HG03108 (cell line): ENCODE measurements at regions not wholly inside any gene's neighbourhood (a gene's known extent, or its start where the extent isn't known, plus 50 kb on each side); places are given as distances from the start of the nearest gene placed in this dataset.
"Not testable (repeated sequence)": the region's sequence is repeated elsewhere in the genome, so short reads cannot be mapped to it uniquely, and the experiment has no call there.

Experiments
- ATAC-seq: cut with Tn5 transposase; IDR thresholded peaks from one replicate; pipeline ENCODE4 v1.9.1; 2021; ENCODE audit warnings: moderate library complexity; ENCODE audit not compliant: unreplicated experiment

- ATAC-seq: no peak
Observed at GRCh38 chr7:46606761-46607160, 685.7 kb upstream of the IGFBP3 start.

GRCh38 chr7:46604241-46604661 is 683.2 kb upstream of the IGFBP3 start:
- no peak for ATAC-seq

DNA sequence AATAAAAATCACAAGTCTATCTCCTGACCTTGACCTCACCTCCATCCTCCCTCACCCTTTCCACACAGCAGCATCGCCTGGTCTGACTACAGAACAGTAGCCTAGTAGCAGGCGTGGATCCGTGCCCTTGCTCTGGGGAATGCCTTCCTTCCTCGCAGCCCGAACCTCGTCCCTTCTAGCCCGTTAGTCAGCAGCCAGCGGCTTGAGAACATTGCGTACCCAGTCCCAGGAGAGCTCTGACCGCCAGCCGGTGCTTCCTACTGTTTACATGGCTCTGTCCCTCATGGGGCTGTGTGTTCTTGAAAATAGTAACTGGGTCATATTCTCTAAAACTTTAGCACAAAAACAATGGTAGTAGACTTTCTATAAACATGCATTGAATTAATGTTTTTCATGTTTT is 682.7 kb upstream of the IGFBP3 start:
- ATAC-seq: no peak

GRCh38 chr7:46603296-46603752 is 682.3 kb upstream of the IGFBP3 start:
- no peak for ATAC-seq

DNA sequence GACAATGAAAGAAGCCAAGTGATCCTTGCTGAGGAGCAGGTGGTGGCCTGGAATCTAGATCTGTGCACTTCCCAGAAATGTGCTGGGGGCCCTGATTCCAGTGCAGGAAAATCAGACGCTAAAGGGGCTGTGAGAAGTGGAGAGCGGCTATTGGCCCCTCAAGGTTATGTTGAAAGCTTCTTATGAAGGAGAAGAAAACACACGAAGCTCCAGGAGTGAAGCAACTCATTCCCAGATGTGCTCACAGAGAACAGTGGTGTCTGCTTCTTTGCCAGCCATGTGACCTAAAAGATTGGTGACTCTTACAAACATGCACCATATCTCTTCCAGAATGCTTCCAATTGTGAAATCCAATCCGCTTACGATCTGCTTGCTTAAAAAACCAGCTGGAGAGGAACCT is 679.3 kb upstream of the IGFBP3 start:
- ATAC-seq: no peak

- ATAC-seq: not testable (repeated sequence)
Observed at GRCh38 chr7:46594831-46595230, 673.8 kb upstream of the IGFBP3 start.

- not testable (repeated sequence) for ATAC-seq
Observed at GRCh38 chr7:46590918-46591905, 670.1 kb upstream of the IGFBP3 start.

DNA sequence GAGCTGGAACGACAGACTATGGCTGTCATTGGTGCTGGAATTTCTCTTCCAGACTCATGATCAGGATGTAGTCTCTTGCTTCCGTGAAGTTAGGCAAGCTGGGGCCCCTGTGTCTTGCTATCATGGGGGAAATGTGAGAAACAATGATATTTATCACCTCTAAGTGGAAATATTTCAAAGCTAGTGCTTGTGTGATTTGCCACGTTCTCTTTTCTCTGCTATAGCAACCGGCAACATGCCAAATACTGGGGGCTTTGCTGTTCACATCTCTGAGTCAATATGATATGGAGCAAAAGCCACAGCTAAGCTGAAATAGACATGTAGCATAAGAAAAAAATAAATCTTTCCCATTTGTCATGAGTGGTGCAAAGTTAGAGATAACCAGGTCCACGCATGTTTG is 668.2 kb upstream of the IGFBP3 start:
- no peak for ATAC-seq

DNA sequence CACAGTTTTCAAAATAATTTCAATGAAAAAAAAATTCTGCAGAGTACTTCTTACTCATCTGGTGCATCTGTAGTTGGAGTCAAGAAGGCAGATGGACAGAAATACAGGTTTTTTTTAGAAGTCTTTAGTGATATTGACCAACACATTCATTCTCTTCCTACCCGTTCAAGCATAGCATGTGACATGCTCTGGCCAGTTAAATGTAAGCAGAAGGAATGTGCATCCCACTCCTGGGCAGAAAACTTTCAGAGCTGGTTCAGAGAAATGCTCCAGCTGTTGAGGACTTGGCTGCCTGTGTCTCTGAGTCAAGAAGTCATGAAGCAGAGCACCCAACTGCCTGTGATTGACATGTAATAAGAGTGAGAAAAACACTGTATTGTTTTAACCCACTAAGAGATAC is 665.3 kb upstream of the IGFBP3 start:
- ATAC-seq: no peak

- ATAC-seq: no peak
Observed at GRCh38 chr7:46583656-46584055, 662.6 kb upstream of the IGFBP3 start.

- ATAC-seq: no peak
Observed at GRCh38 chr7:46581268-46581667, 660.2 kb upstream of the IGFBP3 start.

- ATAC-seq: no peak
Observed at GRCh38 chr7:46580766-46581165, 659.7 kb upstream of the IGFBP3 start.

DNA sequence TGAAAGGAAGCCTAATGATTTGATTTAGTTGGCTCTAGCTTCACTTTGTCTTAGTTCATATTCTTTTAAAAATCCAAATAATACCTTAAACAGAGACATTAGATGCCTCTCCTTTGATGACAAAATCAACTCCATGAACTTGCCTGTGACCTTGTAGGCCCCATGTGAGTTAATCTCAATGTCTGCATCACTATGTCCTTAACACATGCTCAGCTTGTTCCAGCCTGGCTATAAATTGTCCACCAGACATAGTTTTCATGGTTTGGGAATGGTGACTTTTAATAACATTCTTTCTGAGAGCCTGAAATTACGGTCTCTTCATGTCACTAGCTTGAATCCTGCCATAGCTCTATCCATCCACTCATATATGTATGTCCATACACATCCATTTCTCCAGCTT is 656.3 kb upstream of the IGFBP3 start:
- no peak for ATAC-seq

GRCh38 chr7:46576950-46577349 is 655.9 kb upstream of the IGFBP3 start:
- no peak for ATAC-seq

- ATAC-seq: no peak
Observed at GRCh38 chr7:46572691-46573090, 651.6 kb upstream of the IGFBP3 start.

- no peak for ATAC-seq
Observed at GRCh38 chr7:46571996-46572395, 650.9 kb upstream of the IGFBP3 start.

DNA sequence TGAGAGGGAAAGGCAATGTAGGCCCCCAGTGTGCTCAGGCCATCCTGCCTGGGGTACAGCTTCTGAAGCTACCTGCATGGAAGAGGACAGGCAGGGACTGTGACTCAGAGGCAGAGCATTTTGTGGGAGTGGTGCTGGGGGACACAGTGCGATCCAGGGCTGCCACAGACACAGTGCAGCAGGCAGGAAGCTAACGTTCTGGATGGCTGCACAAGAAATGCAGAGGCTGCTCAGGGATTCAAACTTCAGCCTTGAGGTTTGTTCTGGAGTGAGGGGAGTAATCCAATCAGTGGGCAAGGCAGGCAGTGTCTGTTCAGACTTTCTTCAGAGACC is 648.0 kb upstream of the IGFBP3 start:
- no peak for ATAC-seq

- no peak for ATAC-seq
Observed at GRCh38 chr7:46568420-46569132, 647.5 kb upstream of the IGFBP3 start.

GRCh38 chr7:46567858-46568257 is 646.8 kb upstream of the IGFBP3 start:
- no peak for ATAC-seq

DNA sequence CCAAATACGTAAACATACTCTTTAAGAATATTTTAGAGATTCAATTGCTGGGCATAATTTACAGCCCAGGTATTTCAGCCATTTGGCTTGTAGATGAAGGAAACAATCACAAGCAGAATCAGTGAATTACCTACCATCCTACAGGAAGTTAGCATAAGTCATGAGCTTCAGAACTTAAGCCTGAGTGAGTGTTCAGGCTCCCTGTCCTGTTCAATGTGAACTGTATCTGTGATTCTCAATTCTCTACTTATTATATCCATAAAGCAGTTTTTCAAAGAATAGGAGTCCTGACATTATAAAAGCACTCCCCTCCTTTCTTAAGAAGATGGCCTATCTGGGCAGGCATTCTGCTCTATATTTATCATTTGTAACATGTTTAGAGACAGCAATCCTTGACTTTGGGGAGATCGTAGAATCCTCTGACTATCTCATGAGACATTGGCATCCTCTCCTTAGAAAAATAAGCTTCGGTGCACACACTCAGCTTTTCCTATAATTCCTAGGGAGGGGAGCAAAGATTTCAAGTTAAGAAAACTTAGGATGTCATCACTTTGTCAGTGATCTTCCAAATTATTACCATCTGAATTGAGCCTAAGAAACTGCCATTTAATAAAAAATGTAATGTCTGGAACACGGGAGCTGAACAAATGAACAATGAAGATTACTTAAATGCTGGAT is 645.2 kb upstream of the IGFBP3 start:
- no peak for ATAC-seq

- no peak for ATAC-seq
Observed at GRCh38 chr7:46565253-46566096, 644.4 kb upstream of the IGFBP3 start.
